Effector memory CD4-positive, alpha-beta T cell (primary cell): ENCODE measurements at regions not wholly inside any gene's neighbourhood (a gene's known extent, or its start where the extent isn't known, plus 50 kb on each side); places are given as distances from the start of the nearest gene placed in this dataset.
"Not testable (repeated sequence)": the region's sequence is repeated elsewhere in the genome, so short reads cannot be mapped to it uniquely, and the experiment has no call there.

Experiments
- DNase-seq, 3 donors: peaks; one replicate each; pipeline ENCODE4 v3.0.0-alpha.2; 2020
- H3K27ac ChIP-seq: 2 replicates; pipeline ENCODE4 v1.7.0; 2013; ENCODE audit warnings: mild to moderate bottlenecking, low read length, moderate library complexity; ENCODE audit not compliant: insufficient read depth, poor library complexity, severe bottlenecking
- H3K27me3 ChIP-seq: replicated peaks from 2 replicates; pipeline ENCODE4 v1.7.0; 2013; ENCODE audit warnings: mild to moderate bottlenecking, low read length; ENCODE audit not compliant: insufficient read depth, control insufficient read depth, poor library complexity, severe bottlenecking
- H3K36me3 ChIP-seq: 2 replicates; pipeline ENCODE4 v1.7.0; 2013; ENCODE audit warnings: mild to moderate bottlenecking, low read length, moderate library complexity; ENCODE audit not compliant: control insufficient read depth, insufficient read depth
- H3K4me1 ChIP-seq: 2 replicates; pipeline ENCODE4 v1.7.0; 2013; ENCODE audit warnings: low read length, mild to moderate bottlenecking; ENCODE audit not compliant: control insufficient read depth, insufficient read depth, poor library complexity, severe bottlenecking
- H3K4me3 ChIP-seq: 2 replicates; pipeline ENCODE4 v1.7.0; 2013; ENCODE audit warnings: low read length, low read depth, mild to moderate bottlenecking; ENCODE audit not compliant: insufficient read depth, poor library complexity, severe bottlenecking
- H3K9me3 ChIP-seq: 2 replicates; pipeline ENCODE4 v1.7.0; 2013; ENCODE audit warnings: mild to moderate bottlenecking, low read length, moderate library complexity; ENCODE audit not compliant: control insufficient read depth

GRCh38 chr10:3391657-3392056, 219.1 kb upstream of the PITRM1 start:
- no peak overlapping the region for H3K4me3 ChIP-seq
- no peaks in the 10 kb centered on the region for H3K4me1 ChIP-seq
- no peak overlapping the region for H3K27ac ChIP-seq
- no peaks in the 10 kb centered on the region for H3K36me3 ChIP-seq
- no peaks in the 10 kb centered on the region for H3K9me3 ChIP-seq
- H3K27me3 ChIP-seq, result no peaks in the 10 kb centered on the region
- no peak for DNase-seq

- Histone ChIP-seq H3K36me3 (no peaks in the 10 kb centered on the region), H3K9me3 (no peaks in the 10 kb centered on the region), H3K27me3 (no peaks in the 10 kb centered on the region), H3K27ac (no peak overlapping the region), H3K4me1 (no peaks in the 10 kb centered on the region), H3K4me3 (no peak overlapping the region)
- DNase-seq, result no peak
Observed at GRCh38 chr10:3389130-3389529, 216.5 kb upstream of the PITRM1 start.

- no peaks in the 10 kb centered on the region for H3K27me3 ChIP-seq
- no peaks in the 10 kb centered on the region for H3K4me1 ChIP-seq
- no peak for DNase-seq
- no peak overlapping the region for H3K4me3 ChIP-seq
- no peak overlapping the region for H3K27ac ChIP-seq
- no peaks in the 10 kb centered on the region for H3K36me3 ChIP-seq
- H3K9me3 ChIP-seq, result no peaks in the 10 kb centered on the region
Observed at GRCh38 chr10:3385487-3385886, 212.9 kb upstream of the PITRM1 start.

DNA sequence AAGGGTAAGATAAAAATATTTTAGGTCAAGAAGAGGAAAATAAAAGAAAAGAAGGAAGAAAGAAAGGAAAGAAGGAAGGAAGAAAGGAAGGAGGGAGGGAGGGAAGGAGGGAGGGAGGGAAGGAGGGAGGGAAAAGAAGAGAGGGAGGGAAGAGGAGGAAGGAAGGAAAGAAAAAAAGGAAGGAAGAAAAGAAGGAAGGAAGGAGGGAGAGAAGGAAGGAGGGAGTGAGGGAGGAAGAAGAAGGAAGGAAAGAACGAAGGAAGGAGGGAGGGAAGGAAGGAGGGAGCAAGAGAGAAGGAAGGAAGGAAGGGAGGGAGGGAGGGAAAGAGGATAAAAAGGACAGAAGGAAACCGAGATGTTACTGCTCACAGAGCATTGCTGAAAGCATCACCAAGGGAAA, 209.5 kb upstream of the PITRM1 start:
- Histone ChIP-seq H3K4me1 (no peaks in the 10 kb centered on the region), H3K9me3 (no peaks in the 10 kb centered on the region), H3K27me3 (no peaks in the 10 kb centered on the region), H3K4me3 (no peak overlapping the region), H3K27ac (no peak overlapping the region), H3K36me3 (no peaks in the 10 kb centered on the region)
- no peak for DNase-seq

GRCh38 chr10:3380406-3381050, 207.9 kb upstream of the PITRM1 start:
- Histone ChIP-seq H3K4me3 (no peak overlapping the region), H3K4me1 (no peaks in the 10 kb centered on the region)
- DNase-seq, result no peak

DNA sequence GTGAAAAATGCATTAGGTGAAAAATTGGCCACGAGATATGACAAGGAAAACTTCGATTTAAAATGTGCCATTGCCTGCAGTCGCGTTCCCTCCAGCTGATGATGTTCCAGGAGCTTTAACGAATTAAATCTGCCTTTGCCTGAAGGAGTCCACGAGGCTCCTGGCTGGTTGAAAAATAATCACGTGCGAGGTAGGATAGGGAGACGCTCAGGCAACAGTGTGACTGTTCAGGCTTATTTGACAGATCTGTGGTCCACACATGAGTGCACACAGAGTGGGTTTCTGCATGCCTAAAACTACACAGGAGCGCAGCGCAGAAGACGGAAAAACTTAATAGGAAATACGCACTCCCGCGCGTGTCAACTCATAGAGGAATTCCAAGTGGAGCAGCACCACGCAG, 204.0 kb upstream of the PITRM1 start:
- no peaks in the 10 kb centered on the region for H3K9me3 ChIP-seq

More at GRCh38 chr10:3380406-3381050, 207.9 kb upstream of the PITRM1 start:
- Histone ChIP-seq H3K27me3 (no peaks in the 10 kb centered on the region), H3K27ac (no peak overlapping the region), H3K36me3 (no peaks in the 10 kb centered on the region), H3K9me3 (no peaks in the 10 kb centered on the region)

GRCh38 chr10:3375505-3375904, 202.9 kb upstream of the PITRM1 start:
- no peak overlapping the region for H3K27ac ChIP-seq
- no peaks in the 10 kb centered on the region for H3K9me3 ChIP-seq
- no peaks in the 10 kb centered on the region for H3K36me3 ChIP-seq
- H3K4me3 ChIP-seq, result no peak overlapping the region
- no peak for DNase-seq
- H3K4me1 ChIP-seq, result no peaks in the 10 kb centered on the region
- no peaks in the 10 kb centered on the region for H3K27me3 ChIP-seq

More for the DNA sequence above, 204.0 kb upstream of the PITRM1 start:
- H3K27ac ChIP-seq, result no peak overlapping the region
- no peaks in the 10 kb centered on the region for H3K4me1 ChIP-seq
- DNase-seq, result no peak
- no peak overlapping the region for H3K4me3 ChIP-seq
- no peaks in the 10 kb centered on the region for H3K27me3 ChIP-seq
- H3K36me3 ChIP-seq, result no peaks in the 10 kb centered on the region

- no peaks in the 10 kb centered on the region for H3K9me3 ChIP-seq
- H3K4me3 ChIP-seq, result no peak overlapping the region
- no peaks in the 10 kb centered on the region for H3K36me3 ChIP-seq
- H3K27ac ChIP-seq, result no peak overlapping the region
- no peaks in the 10 kb centered on the region for H3K4me1 ChIP-seq
- no peak for DNase-seq
- no peaks in the 10 kb centered on the region for H3K27me3 ChIP-seq
Observed at GRCh38 chr10:3374914-3375313, 202.3 kb upstream of the PITRM1 start.

GRCh38 chr10:3373374-3374027, 200.9 kb upstream of the PITRM1 start:
- not testable (repeated sequence) for H3K4me1 ChIP-seq, H3K9me3 ChIP-seq, H3K4me3 ChIP-seq, H3K27ac ChIP-seq, DNase-seq, H3K36me3 ChIP-seq, H3K27me3 ChIP-seq

DNA sequence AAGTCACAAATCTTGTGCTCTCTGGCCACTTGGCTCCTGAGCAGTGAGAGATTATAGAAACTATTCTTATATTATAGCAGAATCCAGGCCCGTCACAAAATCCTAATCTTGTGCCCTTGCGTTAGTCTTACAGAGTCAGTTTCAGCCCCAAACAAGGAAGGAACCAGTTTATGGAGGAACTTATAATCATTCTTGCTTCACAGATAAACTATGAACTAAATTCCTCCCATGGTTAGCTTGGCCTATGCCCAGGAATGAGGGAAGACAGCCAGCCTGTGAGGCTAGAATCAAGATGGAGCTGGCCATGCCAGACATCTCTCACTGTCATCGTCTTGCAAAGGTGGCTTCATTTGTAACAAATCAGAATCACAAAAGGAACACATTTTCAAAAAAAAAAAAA, 199.7 kb upstream of the PITRM1 start:
- DNase-seq, result no peak
- Histone ChIP-seq H3K4me3 (no peak overlapping the region), H3K36me3 (no peaks in the 10 kb centered on the region), H3K27ac (no peak overlapping the region), H3K4me1 (no peaks in the 10 kb centered on the region), H3K9me3 (no peaks in the 10 kb centered on the region), H3K27me3 (no peaks in the 10 kb centered on the region)
